WI38 (cell line): ENCODE measurements at regions not wholly inside any gene's neighbourhood (a gene's known extent, or its start where the extent isn't known, plus 50 kb on each side); places are given as distances from the start of the nearest gene placed in this dataset.

Experiments used
- H3K4me3 ChIP-seq: 2 replicates; pipeline ENCODE4 v1.5.1; 2011; ENCODE audit warnings: low read depth, mild to moderate bottlenecking, control low read depth, low read length
- TF ChIP-seq, protein P1 (sequence below): IDR thresholded peaks from 2 replicates; pipeline ENCODE4 v1.5.1; 2012; ENCODE audit warnings: low read depth, mild to moderate bottlenecking, control low read depth, low read length

DNA sequence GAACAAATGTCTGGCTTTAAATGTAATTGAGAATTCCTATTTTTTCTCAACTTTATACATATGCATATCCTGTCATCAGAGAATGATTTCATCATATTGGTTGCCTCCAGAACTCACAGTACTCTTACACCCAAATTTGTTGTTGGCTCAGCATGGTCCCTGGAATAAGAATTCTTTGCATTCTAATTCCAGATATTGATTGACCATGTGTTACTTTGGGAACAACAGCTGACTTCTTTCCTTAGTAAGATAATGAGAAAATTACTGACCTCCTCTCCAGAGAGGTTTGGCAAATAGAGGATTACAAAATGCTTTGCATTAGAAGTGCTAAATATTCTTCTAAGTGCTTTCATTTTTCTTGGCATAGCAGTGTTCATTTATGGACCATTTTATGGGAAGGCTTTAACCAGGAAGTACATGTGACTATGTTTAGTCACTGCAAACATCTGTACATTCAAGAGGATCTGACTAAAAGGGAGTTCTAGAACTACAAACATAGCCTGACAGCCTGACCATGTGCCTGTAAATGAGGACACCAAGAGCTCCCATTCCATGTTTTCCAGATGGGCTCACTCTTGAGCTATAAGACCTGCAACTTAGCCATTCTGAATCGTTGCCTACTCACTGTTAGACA, 391.6 kb upstream of the DPPA4 start:
- TF ChIP-seq, protein P1, sequence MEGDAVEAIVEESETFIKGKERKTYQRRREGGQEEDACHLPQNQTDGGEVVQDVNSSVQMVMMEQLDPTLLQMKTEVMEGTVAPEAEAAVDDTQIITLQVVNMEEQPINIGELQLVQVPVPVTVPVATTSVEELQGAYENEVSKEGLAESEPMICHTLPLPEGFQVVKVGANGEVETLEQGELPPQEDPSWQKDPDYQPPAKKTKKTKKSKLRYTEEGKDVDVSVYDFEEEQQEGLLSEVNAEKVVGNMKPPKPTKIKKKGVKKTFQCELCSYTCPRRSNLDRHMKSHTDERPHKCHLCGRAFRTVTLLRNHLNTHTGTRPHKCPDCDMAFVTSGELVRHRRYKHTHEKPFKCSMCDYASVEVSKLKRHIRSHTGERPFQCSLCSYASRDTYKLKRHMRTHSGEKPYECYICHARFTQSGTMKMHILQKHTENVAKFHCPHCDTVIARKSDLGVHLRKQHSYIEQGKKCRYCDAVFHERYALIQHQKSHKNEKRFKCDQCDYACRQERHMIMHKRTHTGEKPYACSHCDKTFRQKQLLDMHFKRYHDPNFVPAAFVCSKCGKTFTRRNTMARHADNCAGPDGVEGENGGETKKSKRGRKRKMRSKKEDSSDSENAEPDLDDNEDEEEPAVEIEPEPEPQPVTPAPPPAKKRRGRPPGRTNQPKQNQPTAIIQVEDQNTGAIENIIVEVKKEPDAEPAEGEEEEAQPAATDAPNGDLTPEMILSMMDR, result no peak

DNA sequence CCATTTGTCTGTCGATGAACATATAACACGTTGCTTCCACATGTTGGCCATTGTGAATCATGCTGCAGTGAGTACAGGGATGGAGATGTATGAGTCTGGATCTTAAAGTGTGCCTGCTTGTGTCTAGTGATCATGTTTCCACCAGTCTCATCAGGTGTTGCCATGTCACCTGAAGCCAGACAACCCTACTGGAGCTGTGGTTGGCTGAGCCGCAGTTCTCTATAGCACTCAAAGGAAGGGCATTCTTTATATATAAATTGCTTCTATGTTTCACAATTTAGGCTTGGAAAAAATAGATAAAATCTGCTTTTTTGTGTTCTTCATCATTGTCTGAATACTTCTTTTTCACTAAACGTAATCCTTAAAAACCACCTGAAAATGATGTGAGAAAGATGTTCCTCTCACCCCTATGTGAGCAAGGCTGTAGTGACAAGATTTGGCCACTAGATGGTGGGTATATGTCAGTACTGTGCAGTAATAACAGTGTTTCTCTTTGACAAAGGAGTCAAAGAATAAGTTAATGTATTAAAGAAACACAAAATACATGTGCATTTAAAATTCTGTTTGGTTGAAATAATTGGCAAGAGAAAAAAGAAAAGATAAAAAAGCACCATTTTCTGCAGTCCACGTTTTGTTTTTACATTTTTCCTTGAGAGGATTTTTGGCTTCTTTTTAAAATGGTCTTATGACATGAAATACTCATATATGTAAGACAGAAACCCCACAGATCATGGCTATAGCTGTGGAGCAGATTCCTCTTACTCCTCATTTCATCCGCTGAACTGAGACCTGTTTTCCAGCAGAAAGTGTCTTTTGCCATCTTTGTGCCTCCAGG, 394.5 kb upstream of the DPPA4 start:
- TF ChIP-seq, protein P1, result peak; percentile 73

More for the DNA sequence above, 391.6 kb upstream of the DPPA4 start:
- no peak overlapping the region for H3K4me3 ChIP-seq

GRCh38 chr3:109743981-109744380, 406.6 kb upstream of the DPPA4 start:
- TF ChIP-seq, protein P1, result no peak
- H3K4me3 ChIP-seq, result no peak overlapping the region

More for the DNA sequence above, 394.5 kb upstream of the DPPA4 start:
- H3K4me3 ChIP-seq, result no peak overlapping the region

- no peak overlapping the region for H3K4me3 ChIP-seq
- TF ChIP-seq, protein P1, result no peak
Measured at GRCh38 chr3:109772520-109772919, 435.2 kb upstream of the DPPA4 start.

GRCh38 chr3:109774108-109774507, 436.8 kb upstream of the DPPA4 start:
- TF ChIP-seq, protein P1, result no peak
- H3K4me3 ChIP-seq, result no peak overlapping the region

- no peak overlapping the region for H3K4me3 ChIP-seq
- TF ChIP-seq, protein P1, result no peak
Measured at GRCh38 chr3:109784285-109784684, 446.9 kb upstream of the DPPA4 start.
